T-helper 17 cell (primary cell): ENCODE measurements at regions not wholly inside any gene's neighbourhood (a gene's known extent, or its start where the extent isn't known, plus 50 kb on each side); places are given as distances from the start of the nearest gene placed in this dataset.

Source experiments
- ATAC-seq: fragments of 150-1000 bp; cut with Tn5 transposase; 2 replicates; pipeline ENCODE4 v1.10.0; 2021; ENCODE audit warnings: mild to moderate bottlenecking, moderate library complexity
- DNase-seq, 3 donors: peaks; one replicate each; pipeline versions ENCODE4 v3.0.0 to v3.0.0-alpha.2; 2020 to 2021
- H3K9me3 ChIP-seq: one replicate; pipeline ENCODE4 v1.7.0; 2013; ENCODE audit warnings: low read length, mild to moderate bottlenecking; ENCODE audit not compliant: control insufficient read depth, poor library complexity, severe bottlenecking
- H3K27ac Mint-ChIP-seq: one replicate; pipeline ENCODE4 v1.8.0; 2022; ENCODE audit warnings: mild to moderate bottlenecking, moderate library complexity, mixed read lengths
- H3K27me3 Mint-ChIP-seq: one replicate; pipeline ENCODE4 v1.8.0; 2022; ENCODE audit warnings: mixed read lengths
- H3K36me3 Mint-ChIP-seq: one replicate; pipeline ENCODE4 v1.8.0; 2022; ENCODE audit warnings: low read depth, mixed read lengths
- H3K4me1 Mint-ChIP-seq: one replicate; pipeline ENCODE4 v1.8.0; 2022; ENCODE audit warnings: mild to moderate bottlenecking, mixed read lengths
- H3K4me3 Mint-ChIP-seq: one replicate; pipeline ENCODE4 v1.8.0; 2022; ENCODE audit warnings: mild to moderate bottlenecking, moderate library complexity, mixed read lengths

- Mint-ChIP-seq H3K36me3 (no peaks in the 10 kb centered on the region), H3K4me3 (no peak overlapping the region), H3K27ac (no peak overlapping the region), H3K27me3 (peaks cover 17% of the 10 kb centered on the region), H3K4me1 (no peaks in the 10 kb centered on the region)
- ATAC-seq (no peak), DNase-seq (no peak)
- H3K9me3 ChIP-seq, result no peaks in the 10 kb centered on the region
Measured at GRCh38 chr12:115758877-115759620, 518.4 kb downstream of the MED13L start.

DNA sequence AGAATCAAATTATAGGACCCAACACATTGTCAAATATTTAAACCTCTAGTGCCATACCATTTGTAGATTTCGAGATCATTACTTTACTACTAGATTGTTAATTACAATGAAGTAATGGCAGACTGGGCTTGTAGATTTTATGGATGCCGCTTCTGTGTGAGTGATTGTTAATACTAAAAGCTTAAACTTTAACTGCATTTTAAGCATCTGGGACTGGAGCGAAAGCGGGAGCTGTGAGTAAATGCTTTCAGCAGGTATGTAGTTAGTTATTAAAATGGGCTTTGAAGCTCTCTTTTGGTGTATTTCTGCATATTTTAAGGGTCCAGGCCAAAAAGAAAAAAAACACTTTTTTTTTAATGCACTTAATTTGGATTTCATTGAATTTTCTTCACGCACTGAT, 519.3 kb downstream of the MED13L start:
- Mint-ChIP-seq H3K4me1 (no peaks in the 10 kb centered on the region), H3K27ac (no peak overlapping the region), H3K27me3 (peaks cover 17% of the 10 kb centered on the region), H3K36me3 (no peaks in the 10 kb centered on the region), H3K4me3 (no peak overlapping the region)
- DNase-seq (no peak), ATAC-seq (no peak)
- H3K9me3 ChIP-seq, result no peaks in the 10 kb centered on the region

DNA sequence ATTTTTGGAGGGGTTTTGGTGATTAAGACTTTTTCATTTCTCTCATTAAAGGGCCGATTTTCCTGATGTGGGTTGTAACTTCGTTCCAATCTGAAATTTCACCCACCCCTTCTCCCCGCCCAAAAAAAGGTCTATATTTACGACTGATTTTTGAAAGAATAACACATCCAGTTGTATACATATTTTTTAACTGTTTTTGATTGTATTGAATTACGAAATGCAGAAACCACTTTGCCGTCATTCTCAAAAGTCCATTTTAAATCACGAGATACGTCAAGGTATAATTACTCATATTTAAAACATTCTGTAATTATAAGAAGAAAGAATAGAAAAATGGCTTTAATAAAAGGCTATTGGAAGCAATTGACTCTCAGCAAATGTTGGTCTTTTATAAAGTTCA, 520.7 kb downstream of the MED13L start:
- no peaks in the 10 kb centered on the region for H3K9me3 ChIP-seq
- ATAC-seq, result no peak
- no peak for DNase-seq
- no peaks in the 10 kb centered on the region for H3K36me3 Mint-ChIP-seq
- peaks cover 17% of the 10 kb centered on the region for H3K27me3 Mint-ChIP-seq
- H3K4me1 Mint-ChIP-seq, result no peaks in the 10 kb centered on the region
- no peak overlapping the region for H3K27ac Mint-ChIP-seq
- no peak overlapping the region for H3K4me3 Mint-ChIP-seq

GRCh38 chr12:115756271-115756670, 521.2 kb downstream of the MED13L start:
- Mint-ChIP-seq H3K36me3 (no peaks in the 10 kb centered on the region), H3K27me3 (peaks cover 17% of the 10 kb centered on the region), H3K4me3 (no peak overlapping the region), H3K27ac (no peak overlapping the region), H3K4me1 (no peaks in the 10 kb centered on the region)
- no peaks in the 10 kb centered on the region for H3K9me3 ChIP-seq
- no peak for DNase-seq
- no peak for ATAC-seq

GRCh38 chr12:115755725-115756085, 521.8 kb downstream of the MED13L start:
- H3K36me3 Mint-ChIP-seq, result no peaks in the 10 kb centered on the region
- H3K4me1 Mint-ChIP-seq, result no peaks in the 10 kb centered on the region
- no peaks in the 10 kb centered on the region for H3K9me3 ChIP-seq
- peaks cover 17% of the 10 kb centered on the region for H3K27me3 Mint-ChIP-seq
- ATAC-seq (no peak), DNase-seq (no peak)
- H3K27ac Mint-ChIP-seq, result no peak overlapping the region
- H3K4me3 Mint-ChIP-seq, result no peak overlapping the region

DNA sequence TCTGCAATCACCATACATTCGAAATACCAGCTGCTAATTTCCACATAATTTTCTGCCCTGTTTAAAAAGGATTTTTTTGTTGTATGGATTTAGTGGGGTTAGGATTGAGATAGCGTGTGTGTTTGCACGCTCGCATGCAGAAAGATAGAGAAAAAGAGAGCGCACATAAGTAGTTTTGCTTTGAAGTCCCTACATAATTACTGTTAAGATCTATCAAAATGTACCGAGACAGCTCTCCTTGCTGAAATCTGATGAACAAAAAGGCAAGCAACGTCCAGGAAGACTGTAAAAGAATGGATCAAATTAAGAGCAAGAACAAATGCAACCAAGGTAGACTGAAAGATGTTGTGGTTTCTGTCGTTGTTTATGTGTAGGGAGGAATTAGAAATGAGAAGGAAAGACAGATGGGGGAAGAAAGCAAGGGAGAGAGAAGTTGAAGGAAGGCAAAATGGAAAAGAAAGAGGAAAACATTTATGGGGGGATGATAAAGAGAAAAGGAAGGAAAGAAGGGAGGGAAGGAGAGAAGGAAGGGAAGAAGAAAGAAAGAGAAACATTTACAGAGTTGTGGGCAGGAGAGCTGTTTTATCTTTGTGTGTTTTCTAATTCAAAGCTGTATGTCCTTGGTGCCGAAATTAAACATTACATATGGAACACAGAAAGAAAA, 522.3 kb downstream of the MED13L start:
- Mint-ChIP-seq H3K36me3 (no peaks in the 10 kb centered on the region), H3K27me3 (peaks cover 17% of the 10 kb centered on the region), H3K4me1 (no peaks in the 10 kb centered on the region), H3K4me3 (no peak overlapping the region), H3K27ac (no peak overlapping the region)
- no peaks in the 10 kb centered on the region for H3K9me3 ChIP-seq
- ATAC-seq (no peak), DNase-seq (no peak)

- no peak overlapping the region for H3K27ac Mint-ChIP-seq
- no peak overlapping the region for H3K4me3 Mint-ChIP-seq
- peaks cover 2% of the 10 kb centered on the region for H3K9me3 ChIP-seq
- no peak for ATAC-seq
- no peaks in the 10 kb centered on the region for H3K36me3 Mint-ChIP-seq
- peaks cover 17% of the 10 kb centered on the region for H3K27me3 Mint-ChIP-seq
- no peak for DNase-seq
- no peaks in the 10 kb centered on the region for H3K4me1 Mint-ChIP-seq
Measured at GRCh38 chr12:115752913-115753726, 524.4 kb downstream of the MED13L start.

GRCh38 chr12:115752156-115752555, 525.3 kb downstream of the MED13L start:
- DNase-seq, result no peak
- H3K4me1 Mint-ChIP-seq, result no peaks in the 10 kb centered on the region
- no peak overlapping the region for H3K4me3 Mint-ChIP-seq
- H3K27ac Mint-ChIP-seq, result no peak overlapping the region
- peaks cover 2% of the 10 kb centered on the region for H3K9me3 ChIP-seq
- H3K36me3 Mint-ChIP-seq, result no peaks in the 10 kb centered on the region
- H3K27me3 Mint-ChIP-seq, result peaks cover 12% of the 10 kb centered on the region
- ATAC-seq, result no peak

GRCh38 chr12:115750340-115750739, 527.2 kb downstream of the MED13L start:
- Mint-ChIP-seq H3K27me3 (peaks cover 7% of the 10 kb centered on the region), H3K36me3 (no peaks in the 10 kb centered on the region), H3K27ac (no peak overlapping the region), H3K4me3 (no peak overlapping the region), H3K4me1 (no peaks in the 10 kb centered on the region)
- H3K9me3 ChIP-seq, result peaks cover 2% of the 10 kb centered on the region
- ATAC-seq, result no peak
- DNase-seq, result no peak

- H3K9me3 ChIP-seq, result peaks cover 2% of the 10 kb centered on the region
- H3K27ac Mint-ChIP-seq, result no peak overlapping the region
- H3K4me1 Mint-ChIP-seq, result no peaks in the 10 kb centered on the region
- no peaks in the 10 kb centered on the region for H3K36me3 Mint-ChIP-seq
- H3K4me3 Mint-ChIP-seq, result no peak overlapping the region
- no peaks in the 10 kb centered on the region for H3K27me3 Mint-ChIP-seq
- ATAC-seq (no peak), DNase-seq (no peak)
Measured at GRCh38 chr12:115749071-115749841, 528.2 kb downstream of the MED13L start.

DNA sequence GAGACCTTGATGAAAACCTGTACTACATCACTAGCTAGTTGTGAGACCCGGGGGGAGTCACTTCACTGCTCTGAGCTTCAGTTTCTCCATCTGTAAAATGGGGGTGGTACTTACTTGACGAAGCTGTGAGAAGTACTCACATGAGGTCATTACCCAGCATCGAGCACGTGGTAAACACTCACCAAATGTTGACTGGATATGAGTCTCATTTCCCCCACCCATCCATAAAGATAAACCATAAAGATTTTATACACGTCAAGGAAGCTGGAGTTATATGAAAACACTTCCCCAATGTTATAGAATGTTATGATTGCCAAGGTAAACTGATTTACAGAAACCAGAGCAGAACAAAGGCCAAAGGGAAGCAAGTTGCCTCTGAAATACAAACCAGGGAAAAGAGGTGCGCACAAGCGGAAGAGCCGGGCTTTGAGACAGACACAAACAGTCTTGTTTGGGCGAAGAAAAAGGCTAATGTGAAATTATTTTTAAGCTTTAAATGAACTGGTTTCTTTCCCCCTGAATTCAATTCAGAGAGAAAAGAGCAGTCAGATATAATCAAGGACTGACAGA, 536.8 kb downstream of the MED13L start:
- Mint-ChIP-seq H3K4me1 (no peaks in the 10 kb centered on the region), H3K27me3 (no peaks in the 10 kb centered on the region), H3K27ac (no peak overlapping the region), H3K4me3 (no peak overlapping the region), H3K36me3 (no peaks in the 10 kb centered on the region)
- no peaks in the 10 kb centered on the region for H3K9me3 ChIP-seq
- ATAC-seq (no peak), DNase-seq (no peak)

GRCh38 chr12:115737895-115738294, 539.6 kb downstream of the MED13L start:
- ATAC-seq (no peak), DNase-seq (no peak)
- Mint-ChIP-seq H3K27me3 (no peaks in the 10 kb centered on the region), H3K27ac (no peak overlapping the region), H3K36me3 (no peaks in the 10 kb centered on the region), H3K4me3 (no peak overlapping the region), H3K4me1 (no peaks in the 10 kb centered on the region)
- no peaks in the 10 kb centered on the region for H3K9me3 ChIP-seq

- Mint-ChIP-seq H3K27me3 (no peaks in the 10 kb centered on the region), H3K4me3 (no peak overlapping the region), H3K27ac (no peak overlapping the region), H3K4me1 (no peaks in the 10 kb centered on the region), H3K36me3 (no peaks in the 10 kb centered on the region)
- ATAC-seq (no peak), DNase-seq (no peak)
- no peaks in the 10 kb centered on the region for H3K9me3 ChIP-seq
Measured at GRCh38 chr12:115736360-115736759, 541.1 kb downstream of the MED13L start.
